SK-N-SH (cell line): ENCODE measurements at regions not wholly inside any gene's neighbourhood (a gene's known extent, or its start where the extent isn't known, plus 50 kb on each side); places are given as distances from the start of the nearest gene placed in this dataset.

Source experiments
- TAF1 ChIP-seq: IDR thresholded peaks from 2 replicates; pipeline ENCODE4 v1.6.1; 2012; ENCODE audit warnings: low read depth, mild to moderate bottlenecking, low read length, moderate library complexity, borderline replicate concordance
- TEAD4 ChIP-seq: IDR thresholded peaks from 2 replicates; pipeline ENCODE4 v1.4.0; 2012; ENCODE audit warnings: mild to moderate bottlenecking, borderline replicate concordance; ENCODE audit not compliant: insufficient read depth

DNA sequence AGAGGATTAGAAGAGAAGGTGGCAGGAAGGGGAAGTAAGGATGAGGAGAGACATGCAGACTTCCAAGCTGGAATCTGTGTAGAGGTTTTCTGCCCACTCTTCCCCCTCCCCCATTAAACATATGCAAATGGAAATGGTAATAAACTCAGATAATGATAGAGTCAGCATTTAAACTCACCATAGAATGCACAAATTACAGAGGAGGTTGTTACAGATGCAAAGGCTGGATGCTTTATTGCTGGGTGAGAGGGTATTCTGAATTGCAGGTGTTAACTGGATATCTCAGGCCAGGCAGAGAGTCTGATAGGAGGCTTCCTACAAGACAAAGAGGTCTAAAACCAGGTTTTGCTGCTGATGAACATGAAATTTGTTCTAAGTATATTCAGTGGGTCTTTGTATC is 372.5 kb downstream of the SEC16B start:
- no peak for TF ChIP-seq TEAD4
- no peak for TF ChIP-seq TAF1
